ENCODE measurements at regions not wholly inside any gene's neighbourhood (a gene's known extent, or its start where the extent isn't known, plus 50 kb on each side); places are given as distances from the start of the nearest gene placed in this dataset.

GRCh38 chr10:78416031-78417011, 382.7 kb downstream of the RPS24 start:
- TF ChIP-seq CTCF (IDR thresholded peaks at IDR 0.05) = no peak
- no peak for TF ChIP-seq EZH2 (IDR thresholded peaks at IDR 0.05; ENCODE audit: borderline replicate concordance, insufficient read depth, low read depth, low read length, poor library complexity, severe bottlenecking)
